ENCODE measurements at regions not wholly inside any gene's neighbourhood (a gene's known extent, or its start where the extent isn't known, plus 50 kb on each side); places are given as distances from the start of the nearest gene placed in this dataset.

DNA sequence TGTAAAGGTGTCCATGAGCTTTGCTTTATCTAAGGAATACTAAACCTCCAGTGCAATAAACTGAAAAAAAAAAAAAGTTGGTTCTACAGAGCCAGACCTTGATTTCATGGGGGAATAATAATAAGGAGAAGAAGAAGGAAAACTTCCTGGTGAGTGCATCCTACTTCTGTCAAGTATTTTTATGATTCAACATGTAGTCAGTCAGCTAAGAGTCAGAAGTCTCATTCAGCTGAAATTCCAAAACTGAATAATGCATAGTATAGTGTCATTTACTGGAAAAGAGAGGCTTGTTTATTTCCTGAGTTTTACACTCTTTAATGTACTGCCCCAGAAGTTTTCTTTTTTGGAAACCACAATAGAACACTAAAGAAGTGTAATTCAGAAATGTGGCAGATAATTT lies 77.8 kb upstream of the TACR1 start:
- Histone ChIP-seq H2AFZ (ENCODE audit: low read length) (no peak overlapping the region), H2BK15ac (ENCODE audit: low read length) (no peak overlapping the region), H3K14ac (ENCODE audit: low read length) (no peak overlapping the region), H3K4me1 (ENCODE audit: control insufficient read depth in 2 of 2, insufficient read depth in 1 of 2, low read depth in 1 of 2, low read length in 2 of 2) (peaks cover 0 to 4% of the 10 kb centered on the region in 2 donors), H3K79me1 (ENCODE audit: low read depth, low read length) (no peaks in the 10 kb centered on the region), H3K36me3 (replicated peaks in 1 of 2; ENCODE audit: control insufficient read depth in 2 of 2, insufficient read depth in 2 of 2, low read length in 2 of 2) (no peaks in the 10 kb centered on the region), H3K4me3 (ENCODE audit: low read length in 2 of 2) (no peak overlapping the region), H4K8ac (ENCODE audit: low read depth, low read length) (no peak overlapping the region), H2BK120ac (ENCODE audit: low read depth, low read length) (no peak overlapping the region), H3K27me3 (ENCODE audit: control insufficient read depth in 3 of 3, insufficient read depth in 3 of 3, low read depth in 1 of 3, low read length in 3 of 3) (no peaks in the 10 kb centered on the region), H2BK5ac (ENCODE audit: low read length) (no peak overlapping the region), H3K4ac (ENCODE audit: low read length) (no peak overlapping the region), H2AK5ac (ENCODE audit: low read depth, low read length) (no peak overlapping the region), H3K4me2 (ENCODE audit: insufficient read depth, low read length, poor library complexity, severe bottlenecking) (no peak overlapping the region), H4K91ac (ENCODE audit: low read depth, low read length, poor library complexity) (no peak overlapping the region), H3K27ac (replicated peaks; ENCODE audit: low read length) (no peak overlapping the region), H3K18ac (ENCODE audit: low read length) (no peak overlapping the region), H2BK12ac (ENCODE audit: low read length) (no peak overlapping the region), H3K23ac (ENCODE audit: low read depth, low read length, poor library complexity) (no peak overlapping the region), H3K9ac (ENCODE audit: low read depth, low read length, poor library complexity) (no peak overlapping the region), H3K9me3 (replicated peaks in 1 of 2; ENCODE audit: control insufficient read depth in 2 of 2, insufficient read depth in 1 of 2, low read depth in 1 of 2, low read length in 2 of 2) (no peaks in the 10 kb centered on the region)
- no peak for DNase-seq (ENCODE audit: low spot score)

DNA sequence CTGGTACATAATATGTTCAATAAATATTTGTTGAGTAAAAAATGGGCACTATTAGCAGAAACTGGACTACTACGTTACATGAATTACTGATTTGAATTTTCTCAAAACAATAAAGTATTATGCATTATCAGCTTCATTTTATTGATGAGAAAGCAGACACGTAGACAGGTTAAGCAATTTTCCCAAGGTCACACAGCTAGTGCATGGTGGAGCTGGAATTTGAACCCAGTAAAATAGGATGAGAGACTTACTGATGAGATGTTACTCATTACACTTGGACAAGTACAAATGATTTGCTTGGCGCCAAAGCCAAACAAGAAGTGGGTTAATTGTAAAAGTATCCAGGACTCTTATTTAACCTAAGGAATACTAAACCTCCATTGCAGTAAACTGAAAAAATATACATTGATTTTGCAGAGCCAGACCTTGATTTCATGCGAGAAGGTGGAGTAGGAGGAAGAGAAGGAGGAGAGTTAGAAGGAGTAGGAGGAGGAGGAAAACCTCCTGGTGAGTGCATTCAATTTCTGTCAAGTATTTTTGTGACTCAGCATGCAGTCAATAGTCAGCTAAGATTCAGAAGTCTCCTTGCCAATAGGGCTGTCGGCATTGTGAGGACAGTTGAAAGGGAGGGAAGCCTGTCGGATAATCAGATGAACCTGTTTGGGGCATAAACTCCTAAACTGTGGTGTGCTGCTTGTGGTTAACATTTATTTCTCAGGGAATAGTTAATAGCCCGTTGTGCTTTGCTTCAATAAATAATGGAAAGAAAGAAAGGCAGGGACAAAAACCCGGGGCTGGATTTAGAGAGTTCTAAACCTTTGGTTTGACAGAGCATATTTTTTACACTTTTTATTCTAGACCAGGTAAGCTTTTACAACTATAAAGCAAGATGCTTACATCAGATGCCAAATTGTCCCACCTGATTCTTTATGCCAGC lies 77.0 kb upstream of the TACR1 start:
- Histone ChIP-seq H3K23ac (ENCODE audit: low read depth, low read length, poor library complexity) (no peak overlapping the region), H3K4me1 (ENCODE audit: control insufficient read depth in 2 of 2, insufficient read depth in 1 of 2, low read depth in 1 of 2, low read length in 2 of 2) (peaks cover 0 to 4% of the 10 kb centered on the region in 2 donors), H4K8ac (ENCODE audit: low read depth, low read length) (no peak overlapping the region), H3K4ac (ENCODE audit: low read length) (no peak overlapping the region), H2AFZ (ENCODE audit: low read length) (no peak overlapping the region), H3K27me3 (ENCODE audit: control insufficient read depth in 3 of 3, insufficient read depth in 3 of 3, low read depth in 1 of 3, low read length in 3 of 3) (no peaks in the 10 kb centered on the region), H3K4me2 (ENCODE audit: insufficient read depth, low read length, poor library complexity, severe bottlenecking) (no peak overlapping the region), H3K14ac (ENCODE audit: low read length) (no peak overlapping the region), H3K18ac (ENCODE audit: low read length) (no peak overlapping the region), H2AK5ac (ENCODE audit: low read depth, low read length) (no peak overlapping the region), H4K91ac (ENCODE audit: low read depth, low read length, poor library complexity) (no peak overlapping the region), H2BK5ac (ENCODE audit: low read length) (no peak overlapping the region), H3K9ac (ENCODE audit: low read depth, low read length, poor library complexity) (no peak overlapping the region), H3K79me1 (ENCODE audit: low read depth, low read length) (no peaks in the 10 kb centered on the region), H3K36me3 (replicated peaks in 1 of 2; ENCODE audit: control insufficient read depth in 2 of 2, insufficient read depth in 2 of 2, low read length in 2 of 2) (no peaks in the 10 kb centered on the region), H2BK120ac (ENCODE audit: low read depth, low read length) (no peak overlapping the region), H2BK15ac (ENCODE audit: low read length) (no peak overlapping the region), H3K4me3 (ENCODE audit: low read length in 2 of 2) (no peak overlapping the region), H3K9me3 (replicated peaks in 1 of 2; ENCODE audit: control insufficient read depth in 2 of 2, insufficient read depth in 1 of 2, low read depth in 1 of 2, low read length in 2 of 2) (no peaks in the 10 kb centered on the region), H2BK12ac (ENCODE audit: low read length) (no peak overlapping the region), H3K27ac (replicated peaks; ENCODE audit: low read length) (no peak overlapping the region)
- no CpG with 5 or more reads among the region's 8 CpGs for WGBS, 2 donors (ENCODE audit: extremely low coverage in 2 of 2, insufficient read length in 2 of 2, insufficient replicate concordance in 1 of 2)
- no peak for DNase-seq (ENCODE audit: low spot score)

DNA sequence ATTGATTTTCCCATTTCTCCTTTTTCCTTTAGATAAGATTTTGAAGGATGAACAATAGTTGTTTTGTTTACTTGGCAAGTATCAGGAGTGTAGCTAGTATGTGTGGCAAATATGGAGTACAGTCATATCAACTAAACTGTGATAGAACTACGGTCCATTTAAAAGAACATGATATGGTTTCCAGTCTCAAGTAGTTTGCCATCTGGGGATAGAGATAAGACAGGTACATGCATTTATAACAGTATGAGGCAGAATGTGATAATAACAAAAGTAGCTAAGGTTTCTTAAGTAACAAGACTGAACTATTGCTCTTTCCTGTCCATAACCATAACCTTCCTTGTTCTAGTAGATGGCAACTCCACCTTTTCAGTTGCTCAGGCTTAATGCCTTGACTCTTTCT lies 75.6 kb upstream of the TACR1 start:
- no peak overlapping the region for H2BK5ac ChIP-seq (ENCODE audit: low read length)
- no peak overlapping the region for H3K4me3 ChIP-seq (ENCODE audit: low read length in 2 of 2)
- H2AFZ ChIP-seq (ENCODE audit: low read length), result no peak overlapping the region
- H3K14ac ChIP-seq (ENCODE audit: low read length), result no peak overlapping the region
- no peaks in the 10 kb centered on the region for H3K36me3 ChIP-seq (replicated peaks in 1 of 2; ENCODE audit: control insufficient read depth in 2 of 2, insufficient read depth in 2 of 2, low read length in 2 of 2)
- no peaks in the 10 kb centered on the region for H3K27me3 ChIP-seq (ENCODE audit: control insufficient read depth in 3 of 3, insufficient read depth in 3 of 3, low read depth in 1 of 3, low read length in 3 of 3)
- H3K27ac ChIP-seq (replicated peaks; ENCODE audit: low read length), result no peak overlapping the region
- no peak overlapping the region for H4K91ac ChIP-seq (ENCODE audit: low read depth, low read length, poor library complexity)
- H3K23ac ChIP-seq (ENCODE audit: low read depth, low read length, poor library complexity), result no peak overlapping the region
- no peak overlapping the region for H4K8ac ChIP-seq (ENCODE audit: low read depth, low read length)
- no peak overlapping the region for H3K4me2 ChIP-seq (ENCODE audit: insufficient read depth, low read length, poor library complexity, severe bottlenecking)
- H2BK12ac ChIP-seq (ENCODE audit: low read length), result no peak overlapping the region
- no peak for DNase-seq (ENCODE audit: low spot score)
- no peak overlapping the region for H2BK120ac ChIP-seq (ENCODE audit: low read depth, low read length)
- no peak overlapping the region for H2BK15ac ChIP-seq (ENCODE audit: low read length)
- no peak overlapping the region for H3K18ac ChIP-seq (ENCODE audit: low read length)
- peaks cover 0 to 4% of the 10 kb centered on the region in 2 donors for H3K4me1 ChIP-seq (ENCODE audit: control insufficient read depth in 2 of 2, insufficient read depth in 1 of 2, low read depth in 1 of 2, low read length in 2 of 2)
- H2AK5ac ChIP-seq (ENCODE audit: low read depth, low read length), result no peak overlapping the region
- no peak overlapping the region for H3K4ac ChIP-seq (ENCODE audit: low read length)
- H3K79me1 ChIP-seq (ENCODE audit: low read depth, low read length), result no peaks in the 10 kb centered on the region
- H3K9ac ChIP-seq (ENCODE audit: low read depth, low read length, poor library complexity), result no peak overlapping the region
- no peaks in the 10 kb centered on the region for H3K9me3 ChIP-seq (replicated peaks in 1 of 2; ENCODE audit: control insufficient read depth in 2 of 2, insufficient read depth in 1 of 2, low read depth in 1 of 2, low read length in 2 of 2)
- no CpG with 5 or more reads among the region's 1 CpG for WGBS, 2 donors (ENCODE audit: extremely low coverage in 2 of 2, insufficient read length in 2 of 2, insufficient replicate concordance in 1 of 2)

DNA sequence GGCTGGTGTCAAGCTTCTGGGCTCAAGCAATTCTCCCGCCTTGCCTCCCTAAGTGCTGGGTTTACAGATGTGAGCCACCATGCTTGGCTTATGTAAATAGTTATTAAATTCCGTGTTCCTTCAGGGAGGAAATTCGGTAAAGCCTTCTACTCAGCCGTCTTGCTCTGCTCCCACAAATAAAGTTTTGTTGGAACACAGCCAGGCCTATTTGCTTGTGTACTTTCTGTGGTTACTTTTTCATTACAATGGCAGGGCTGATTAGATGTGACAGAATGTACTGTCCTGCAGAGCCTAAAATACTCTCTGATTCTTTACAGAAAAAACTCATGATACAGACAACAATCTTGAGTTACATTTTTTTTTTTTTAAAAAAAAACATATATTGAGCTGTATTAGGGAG lies 68.8 kb upstream of the TACR1 start:
- H3K27ac ChIP-seq (replicated peaks; ENCODE audit: low read length), result no peak overlapping the region
- no peak overlapping the region for H4K91ac ChIP-seq (ENCODE audit: low read depth, low read length, poor library complexity)
- no peak overlapping the region for H4K8ac ChIP-seq (ENCODE audit: low read depth, low read length)
- no peak overlapping the region for H3K4me2 ChIP-seq (ENCODE audit: insufficient read depth, low read length, poor library complexity, severe bottlenecking)
- H2BK12ac ChIP-seq (ENCODE audit: low read length), result no peak overlapping the region
- H2BK5ac ChIP-seq (ENCODE audit: low read length), result no peak overlapping the region
- H3K9me3 ChIP-seq (replicated peaks in 1 of 2; ENCODE audit: control insufficient read depth in 2 of 2, insufficient read depth in 1 of 2, low read depth in 1 of 2, low read length in 2 of 2), result no peaks in the 10 kb centered on the region
- DNase-seq (ENCODE audit: low spot score), result no peak
- no peak overlapping the region for H3K4ac ChIP-seq (ENCODE audit: low read length)
- no peak overlapping the region for H3K4me3 ChIP-seq (ENCODE audit: low read length in 2 of 2)
- H3K18ac ChIP-seq (ENCODE audit: low read length), result no peak overlapping the region
- H3K23ac ChIP-seq (ENCODE audit: low read depth, low read length, poor library complexity), result no peak overlapping the region
- no peak overlapping the region for H2AFZ ChIP-seq (ENCODE audit: low read length)
- H3K4me1 ChIP-seq (ENCODE audit: control insufficient read depth in 2 of 2, insufficient read depth in 1 of 2, low read depth in 1 of 2, low read length in 2 of 2), result no peaks in the 10 kb centered on the region
- no peaks in the 10 kb centered on the region for H3K79me1 ChIP-seq (ENCODE audit: low read depth, low read length)
- H2BK15ac ChIP-seq (ENCODE audit: low read length), result no peak overlapping the region
- no peak overlapping the region for H3K14ac ChIP-seq (ENCODE audit: low read length)
- H3K9ac ChIP-seq (ENCODE audit: low read depth, low read length, poor library complexity), result no peak overlapping the region
- no peaks in the 10 kb centered on the region for H3K27me3 ChIP-seq (ENCODE audit: control insufficient read depth in 3 of 3, insufficient read depth in 3 of 3, low read depth in 1 of 3, low read length in 3 of 3)
- WGBS, 2 donors (ENCODE audit: extremely low coverage in 2 of 2, insufficient read length in 2 of 2, insufficient replicate concordance in 1 of 2), result no CpG with 5 or more reads among the region's 4 CpGs
- H2AK5ac ChIP-seq (ENCODE audit: low read depth, low read length), result no peak overlapping the region
- no peak overlapping the region for H2BK120ac ChIP-seq (ENCODE audit: low read depth, low read length)
- H3K36me3 ChIP-seq (replicated peaks in 1 of 2; ENCODE audit: control insufficient read depth in 2 of 2, insufficient read depth in 2 of 2, low read length in 2 of 2), result no peaks in the 10 kb centered on the region
